ENCODE measurements at regions not wholly inside any gene's neighbourhood (a gene's known extent, or its start where the extent isn't known, plus 50 kb on each side); places are given as distances from the start of the nearest gene placed in this dataset.

DNA sequence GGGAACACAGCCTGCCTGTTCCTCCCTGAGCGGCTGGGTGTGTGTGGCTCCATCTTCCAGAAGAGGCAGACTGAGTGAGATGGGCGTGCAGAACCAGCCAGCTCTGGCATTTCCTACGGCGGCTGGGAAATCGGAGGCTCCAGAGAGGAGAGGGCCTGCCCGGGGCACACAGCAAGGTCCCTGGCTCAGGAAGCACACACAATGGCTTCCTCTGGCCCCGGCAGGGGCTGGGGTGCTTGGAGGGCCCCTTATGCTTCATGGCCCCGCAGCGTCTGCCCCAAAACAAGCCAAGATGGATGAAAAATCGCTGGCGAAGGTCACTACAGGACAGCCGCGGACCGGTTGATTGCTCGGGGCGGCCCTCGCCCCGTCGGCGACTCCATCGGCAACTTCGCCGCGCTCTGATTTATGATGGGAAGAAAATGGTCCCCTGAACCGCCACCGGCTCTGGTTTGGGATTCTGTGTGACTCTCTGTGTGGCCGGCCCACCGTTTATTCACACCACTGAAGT lies 191.5 kb upstream of the C14orf180 start:
- TF ChIP-seq POLR2AphosphoS5 (IDR thresholded peaks at IDR 0.05; ENCODE audit: low read depth, low read length) (no peak), SIN3A (IDR thresholded peaks at IDR 0.05; ENCODE audit: borderline replicate concordance, insufficient read depth, low read length) (no peak), TAF1 (IDR thresholded peaks at IDR 0.05; ENCODE audit: borderline replicate concordance, insufficient read depth, low read length) (no peak), FOXP2 (optimal IDR thresholded peaks at IDR 0.05; ENCODE audit: borderline replicate concordance, extremely low read depth, extremely low read length, insufficient read depth) (no peak)
- TF ChIP-seq, protein P1, sequence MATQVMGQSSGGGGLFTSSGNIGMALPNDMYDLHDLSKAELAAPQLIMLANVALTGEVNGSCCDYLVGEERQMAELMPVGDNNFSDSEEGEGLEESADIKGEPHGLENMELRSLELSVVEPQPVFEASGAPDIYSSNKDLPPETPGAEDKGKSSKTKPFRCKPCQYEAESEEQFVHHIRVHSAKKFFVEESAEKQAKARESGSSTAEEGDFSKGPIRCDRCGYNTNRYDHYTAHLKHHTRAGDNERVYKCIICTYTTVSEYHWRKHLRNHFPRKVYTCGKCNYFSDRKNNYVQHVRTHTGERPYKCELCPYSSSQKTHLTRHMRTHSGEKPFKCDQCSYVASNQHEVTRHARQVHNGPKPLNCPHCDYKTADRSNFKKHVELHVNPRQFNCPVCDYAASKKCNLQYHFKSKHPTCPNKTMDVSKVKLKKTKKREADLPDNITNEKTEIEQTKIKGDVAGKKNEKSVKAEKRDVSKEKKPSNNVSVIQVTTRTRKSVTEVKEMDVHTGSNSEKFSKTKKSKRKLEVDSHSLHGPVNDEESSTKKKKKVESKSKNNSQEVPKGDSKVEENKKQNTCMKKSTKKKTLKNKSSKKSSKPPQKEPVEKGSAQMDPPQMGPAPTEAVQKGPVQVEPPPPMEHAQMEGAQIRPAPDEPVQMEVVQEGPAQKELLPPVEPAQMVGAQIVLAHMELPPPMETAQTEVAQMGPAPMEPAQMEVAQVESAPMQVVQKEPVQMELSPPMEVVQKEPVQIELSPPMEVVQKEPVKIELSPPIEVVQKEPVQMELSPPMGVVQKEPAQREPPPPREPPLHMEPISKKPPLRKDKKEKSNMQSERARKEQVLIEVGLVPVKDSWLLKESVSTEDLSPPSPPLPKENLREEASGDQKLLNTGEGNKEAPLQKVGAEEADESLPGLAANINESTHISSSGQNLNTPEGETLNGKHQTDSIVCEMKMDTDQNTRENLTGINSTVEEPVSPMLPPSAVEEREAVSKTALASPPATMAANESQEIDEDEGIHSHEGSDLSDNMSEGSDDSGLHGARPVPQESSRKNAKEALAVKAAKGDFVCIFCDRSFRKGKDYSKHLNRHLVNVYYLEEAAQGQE (IDR thresholded peaks at IDR 0.05; ENCODE audit: insufficient read depth in 1 of 2, low read depth in 2 of 2, low read length in 2 of 2): no peak
